ENCODE measurements at regions not wholly inside any gene's neighbourhood (a gene's known extent, or its start where the extent isn't known, plus 50 kb on each side); places are given as distances from the start of the nearest gene placed in this dataset.

GRCh38 chr13:40494513-40494912 lies 171.9 kb downstream of the FOXO1 start:
- DNase-seq (ENCODE audit: low read depth) (no peak), FAIRE-seq (no peak)
- Histone ChIP-seq H3K36me3 (ENCODE audit: control insufficient read depth, insufficient read depth, low read length) (no peaks in the 10 kb centered on the region), H3K27me3 (ENCODE audit: control insufficient read depth, insufficient read depth, low read length) (no peaks in the 10 kb centered on the region), H3K4me3 (ENCODE audit: low read depth, low read length) (no peak overlapping the region)
- TF ChIP-seq CTCF (IDR thresholded peaks at IDR 0.05; ENCODE audit: insufficient read depth, low read length, severe bottlenecking), result no peak

GRCh38 chr13:40494946-40495620 lies 171.4 kb downstream of the FOXO1 start:
- Histone ChIP-seq H3K27me3 (ENCODE audit: control insufficient read depth, insufficient read depth, low read length) (no peaks in the 10 kb centered on the region), H3K36me3 (ENCODE audit: control insufficient read depth, insufficient read depth, low read length) (no peaks in the 10 kb centered on the region), H3K4me3 (ENCODE audit: low read depth, low read length) (no peak overlapping the region)
- no peak for DNase-seq (ENCODE audit: low read depth)
- no peak for FAIRE-seq
- TF ChIP-seq CTCF (IDR thresholded peaks at IDR 0.05; ENCODE audit: insufficient read depth, low read length, severe bottlenecking), result no peak

- FAIRE-seq (no peak), DNase-seq (ENCODE audit: low read depth) (peak; percentile 39)
- Histone ChIP-seq H3K36me3 (ENCODE audit: control insufficient read depth, insufficient read depth, low read length) (no peaks in the 10 kb centered on the region), H3K4me3 (ENCODE audit: low read depth, low read length) (no peak overlapping the region), H3K27me3 (ENCODE audit: control insufficient read depth, insufficient read depth, low read length) (no peaks in the 10 kb centered on the region)
- no peak for TF ChIP-seq CTCF (IDR thresholded peaks at IDR 0.05; ENCODE audit: insufficient read depth, low read length, severe bottlenecking)
Measured at GRCh38 chr13:40495621-40496001, 170.8 kb downstream of the FOXO1 start.

- DNase-seq (ENCODE audit: low read depth) (no peak), FAIRE-seq (no peak)
- H3K4me3 ChIP-seq (ENCODE audit: low read depth, low read length), result no peak overlapping the region
- no peak for TF ChIP-seq CTCF (IDR thresholded peaks at IDR 0.05; ENCODE audit: insufficient read depth, low read length, severe bottlenecking)
- no peaks in the 10 kb centered on the region for H3K27me3 ChIP-seq (ENCODE audit: control insufficient read depth, insufficient read depth, low read length)
- H3K36me3 ChIP-seq (ENCODE audit: control insufficient read depth, insufficient read depth, low read length), result no peaks in the 10 kb centered on the region
Measured at GRCh38 chr13:40496035-40496810, 170.2 kb downstream of the FOXO1 start.

- TF ChIP-seq CTCF (IDR thresholded peaks at IDR 0.05; ENCODE audit: insufficient read depth, low read length, severe bottlenecking), result no peak
- no peak for DNase-seq (ENCODE audit: low read depth)
- FAIRE-seq, result no peak
- no peaks in the 10 kb centered on the region for H3K27me3 ChIP-seq (ENCODE audit: control insufficient read depth, insufficient read depth, low read length)
- no peak overlapping the region for H3K4me3 ChIP-seq (ENCODE audit: low read depth, low read length)
- no peaks in the 10 kb centered on the region for H3K36me3 ChIP-seq (ENCODE audit: control insufficient read depth, insufficient read depth, low read length)
Measured at GRCh38 chr13:40498461-40498860, 168.0 kb downstream of the FOXO1 start.

Measured in bronchial epithelial cell (primary cell).